ENCODE measurements at regions not wholly inside any gene's neighbourhood (a gene's known extent, or its start where the extent isn't known, plus 50 kb on each side); places are given as distances from the start of the nearest gene placed in this dataset.

- TF ChIP-seq, protein P1, sequence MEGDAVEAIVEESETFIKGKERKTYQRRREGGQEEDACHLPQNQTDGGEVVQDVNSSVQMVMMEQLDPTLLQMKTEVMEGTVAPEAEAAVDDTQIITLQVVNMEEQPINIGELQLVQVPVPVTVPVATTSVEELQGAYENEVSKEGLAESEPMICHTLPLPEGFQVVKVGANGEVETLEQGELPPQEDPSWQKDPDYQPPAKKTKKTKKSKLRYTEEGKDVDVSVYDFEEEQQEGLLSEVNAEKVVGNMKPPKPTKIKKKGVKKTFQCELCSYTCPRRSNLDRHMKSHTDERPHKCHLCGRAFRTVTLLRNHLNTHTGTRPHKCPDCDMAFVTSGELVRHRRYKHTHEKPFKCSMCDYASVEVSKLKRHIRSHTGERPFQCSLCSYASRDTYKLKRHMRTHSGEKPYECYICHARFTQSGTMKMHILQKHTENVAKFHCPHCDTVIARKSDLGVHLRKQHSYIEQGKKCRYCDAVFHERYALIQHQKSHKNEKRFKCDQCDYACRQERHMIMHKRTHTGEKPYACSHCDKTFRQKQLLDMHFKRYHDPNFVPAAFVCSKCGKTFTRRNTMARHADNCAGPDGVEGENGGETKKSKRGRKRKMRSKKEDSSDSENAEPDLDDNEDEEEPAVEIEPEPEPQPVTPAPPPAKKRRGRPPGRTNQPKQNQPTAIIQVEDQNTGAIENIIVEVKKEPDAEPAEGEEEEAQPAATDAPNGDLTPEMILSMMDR (IDR thresholded peaks at IDR 0.05): no peak
- no peak for TF ChIP-seq POLR2A (IDR thresholded peaks at IDR 0.05)
Observed at GRCh38 chr20:24741493-24742072, 207.5 kb upstream of the CST7 start.

Measured in transverse colon (tissue), 3 donors.